H1 (cell line): ENCODE measurements at regions not wholly inside any gene's neighbourhood (a gene's known extent, or its start where the extent isn't known, plus 50 kb on each side); places are given as distances from the start of the nearest gene placed in this dataset.

Experiments
- CTCF ChIA-PET: fragments of 300-600 bp; sonication (Branson Sonifier 250); formaldehyde crosslinking; loops from one replicate; lab custom pipeline; 2021; ENCODE audit not compliant: partially characterized antibody; lab: Charles Lee
- POLR2A ChIA-PET: fragments of 300-600 bp; sonication (Branson Sonifier 250); formaldehyde crosslinking; loops from one replicate; lab custom pipeline; 2021; ENCODE audit warnings: inconsistent platforms; ENCODE audit not compliant: partially characterized antibody; lab: Charles Lee
- DNase-seq, 2 experiments: peaks; one replicate each; pipeline versions ENCODE4 v3.0.0 to v3.0.0-alpha.2; 2010 to 2022; ENCODE audit warnings: low spot score in 2 of 2, low read depth in 1 of 2, mixed read lengths in 1 of 2
- FAIRE-seq: peaks from 2 replicates; lab custom pipeline; 2011; peaks lifted over from hg19 to GRCh38; lab: Jason Lieb, UNC
- H2AFZ ChIP-seq: 2 replicates; pipeline ENCODE4 v1.8.1; 2012; ENCODE audit warnings: low read length, inconsistent platforms
- H2AK5ac ChIP-seq: 2 replicates; pipeline ENCODE4 v1.6.1; 2013; ENCODE audit warnings: low read depth, low read length
- H2BK120ac ChIP-seq: replicated peaks from 2 replicates; pipeline ENCODE3; 2013; ENCODE audit warnings: low read depth, low read length, inconsistent platforms
- H2BK12ac ChIP-seq: 2 replicates; pipeline ENCODE4 v1.6.1; 2013; ENCODE audit warnings: low read depth, low read length
- H2BK15ac ChIP-seq: 2 replicates; pipeline ENCODE4 v1.6.1; 2013; ENCODE audit warnings: low read length
- H2BK20ac ChIP-seq: 2 replicates; pipeline ENCODE4 v1.6.1; 2013; ENCODE audit warnings: low read length
- H2BK5ac ChIP-seq: 2 replicates; pipeline ENCODE4 v1.6.1; 2013; ENCODE audit warnings: low read depth, low read length
- H3K14ac ChIP-seq: 2 replicates; pipeline ENCODE4 v1.6.1; 2013; ENCODE audit warnings: inconsistent platforms; ENCODE audit not compliant: insufficient read length
- H3K18ac ChIP-seq: 2 replicates; pipeline ENCODE4 v1.6.1; 2013; ENCODE audit warnings: low read length; ENCODE audit errors: extremely low read depth
- H3K23ac ChIP-seq: 2 replicates; pipeline ENCODE4 v1.6.1; 2013; ENCODE audit warnings: inconsistent platforms; ENCODE audit not compliant: insufficient read length
- H3K23me2 ChIP-seq: 2 replicates; pipeline ENCODE4 v1.6.1; 2013; ENCODE audit warnings: low read depth, low read length
- H3K27ac ChIP-seq: 2 replicates; pipeline ENCODE4 v1.6.1; 2011; ENCODE audit warnings: low read depth, low read length, inconsistent platforms
- H3K27me3 ChIP-seq, 4 experiments: replicated peaks in 1 of 4; 1 replicate in 1 of 4; 2 replicates in 3 of 4; pipeline versions ENCODE4 v1.6.1 to v1.8.1; 2011 to 2013; ENCODE audit warnings: low read length in 3 of 4, mild to moderate bottlenecking in 3 of 4, inconsistent platforms in 2 of 4, mixed read lengths in 2 of 4, moderate library complexity in 1 of 4; ENCODE audit not compliant: control insufficient read depth in 3 of 4, insufficient read depth in 3 of 4; ENCODE audit errors: extremely low read depth in 1 of 4
- H3K36me3 ChIP-seq, 4 experiments: 2 replicates each; pipeline versions ENCODE4 v1.6.1 to v1.8.1; 2011 to 2013; ENCODE audit warnings: mild to moderate bottlenecking in 4 of 4, low read length in 3 of 4, moderate library complexity in 2 of 4, control low read depth in 1 of 4, inconsistent platforms in 1 of 4; ENCODE audit not compliant: insufficient read depth in 4 of 4, control insufficient read depth in 2 of 4
- H3K4ac ChIP-seq: replicated peaks from 2 replicates; pipeline ENCODE3; 2013; ENCODE audit warnings: low read length, low read depth, mixed read lengths, inconsistent platforms; ENCODE audit not compliant: insufficient read length
- H3K4me1 ChIP-seq, 4 experiments: replicated peaks in 1 of 4; 1 replicate in 1 of 4; 2 replicates in 3 of 4; pipeline versions ENCODE4 v1.6.1 to v1.8.1; 2011 to 2013; ENCODE audit warnings: low read length in 3 of 4, inconsistent platforms in 2 of 4, mixed read lengths in 1 of 4; ENCODE audit not compliant: insufficient read depth in 4 of 4, control insufficient read depth in 3 of 4
- H3K4me2 ChIP-seq, 2 experiments: 2 replicates each; pipeline versions ENCODE4 v1.6.1 to v1.8.1; 2011 to 2013; ENCODE audit warnings: low read depth in 2 of 2, low read length in 2 of 2, control low read depth in 1 of 2, inconsistent platforms in 1 of 2, mild to moderate bottlenecking in 1 of 2; ENCODE audit not compliant: insufficient read depth in 1 of 2
- H3K4me3 ChIP-seq, 4 experiments: fragments of 200-600, 300-600 bp in 1 of 4; sonication (generic), shearing (Covaris generic), sonication (Bioruptor Twin) in 1 of 4; 2 replicates each; pipeline versions ENCODE4 v1.5.1 to v1.8.1; 2011 to 2016; ENCODE audit warnings: low read length in 4 of 4, low read depth in 3 of 4, control low read depth in 2 of 4, inconsistent platforms in 2 of 4, mild to moderate bottlenecking in 2 of 4, mixed read lengths in 1 of 4, moderate library complexity in 1 of 4; ENCODE audit not compliant: insufficient read depth in 2 of 4; ENCODE audit errors: extremely low read depth in 1 of 4
- H3K56ac ChIP-seq: replicated peaks from 2 replicates; pipeline ENCODE3; 2013; ENCODE audit warnings: low read depth, mild to moderate bottlenecking, mixed read lengths, low read length, inconsistent platforms; ENCODE audit not compliant: insufficient read length
- H3K79me1 ChIP-seq: 2 replicates; pipeline ENCODE4 v1.6.1; 2013; ENCODE audit warnings: low read depth, low read length, control low read depth
- H3K79me2 ChIP-seq, 2 experiments: 2 replicates each; pipeline versions ENCODE4 v1.6.1 to v1.8.1; 2012 to 2013; ENCODE audit warnings: low read length in 2 of 2, mild to moderate bottlenecking in 2 of 2, inconsistent platforms in 1 of 2; ENCODE audit not compliant: insufficient read depth in 2 of 2, control insufficient read depth in 1 of 2
- H3K9ac ChIP-seq, 4 experiments: replicated peaks in 1 of 4; 1 replicate in 1 of 4; 2 replicates in 3 of 4; pipeline versions ENCODE4 v1.6.1 to v1.8.1; 2011 to 2013; ENCODE audit warnings: low read depth in 3 of 4, low read length in 3 of 4, control low read depth in 2 of 4, mild to moderate bottlenecking in 2 of 4, moderate library complexity in 2 of 4, inconsistent platforms in 1 of 4; ENCODE audit errors: extremely low read depth in 1 of 4
- H3K9me3 ChIP-seq, 2 experiments: 2 replicates each; pipeline versions ENCODE4 v1.6.1 to v1.8.1; 2012 to 2013; ENCODE audit warnings: mild to moderate bottlenecking in 2 of 2, moderate library complexity in 2 of 2, control low read depth in 1 of 2, inconsistent platforms in 1 of 2, low read depth in 1 of 2, low read length in 1 of 2, mixed read lengths in 1 of 2; ENCODE audit not compliant: insufficient read depth in 2 of 2
- H4K20me1 ChIP-seq, 2 experiments: replicated peaks in 1 of 2; 2 replicates each; pipeline versions ENCODE3 to v1.8.1; 2011 to 2013; ENCODE audit warnings: inconsistent platforms in 2 of 2, low read length in 2 of 2, mild to moderate bottlenecking in 1 of 2; ENCODE audit not compliant: insufficient read depth in 2 of 2, control insufficient read depth in 1 of 2
- H4K5ac ChIP-seq: 2 replicates; pipeline ENCODE4 v1.6.1; 2013; ENCODE audit warnings: low read length, low read depth, mixed read lengths, inconsistent platforms; ENCODE audit not compliant: insufficient read length
- H4K8ac ChIP-seq: 2 replicates; pipeline ENCODE4 v1.8.0; 2013; ENCODE audit warnings: mild to moderate bottlenecking, moderate library complexity, low read length, inconsistent platforms; ENCODE audit not compliant: insufficient read depth; ENCODE audit errors: extremely low read depth
- H4K91ac ChIP-seq: replicated peaks from 2 replicates; pipeline ENCODE3; 2013; ENCODE audit warnings: low read length, mixed read lengths, inconsistent platforms; ENCODE audit not compliant: insufficient read length
- ATF2 ChIP-seq: IDR thresholded peaks from 2 replicates; pipeline ENCODE4 v1.6.1; 2012; ENCODE audit warnings: low read length, inconsistent platforms
- CREB1 ChIP-seq: IDR thresholded peaks from 2 replicates; pipeline ENCODE4 v1.6.1; 2012; ENCODE audit warnings: inconsistent platforms
- E2F6 ChIP-seq: IDR thresholded peaks from 2 replicates; pipeline ENCODE4 v1.6.1; 2012; ENCODE audit warnings: inconsistent platforms
- RBBP5 ChIP-seq: IDR thresholded peaks from 2 replicates; pipeline ENCODE4 v1.7.1; 2012; ENCODE audit warnings: low read depth, mild to moderate bottlenecking, inconsistent platforms, low read length, moderate library complexity, borderline replicate concordance
- RNF2 ChIP-seq: fragments of 200-900, 300-1000 bp; sonication (generic); IDR thresholded peaks from 2 replicates; pipeline ENCODE4 v1.7.1; 2016; ENCODE audit warnings: borderline replicate concordance, low read depth, mild to moderate bottlenecking, antibody characterized with exemption, low read length; ENCODE audit not compliant: poor library complexity, severe bottlenecking; ENCODE audit errors: missing control alignments
- SIX5 ChIP-seq: IDR thresholded peaks from 2 replicates; pipeline ENCODE4 v1.6.1; 2011; ENCODE audit warnings: mild to moderate bottlenecking, low read depth, low read length
- TEAD4 ChIP-seq: IDR thresholded peaks from 2 replicates; pipeline ENCODE4 v1.6.1; 2012; ENCODE audit warnings: low read depth, low read length, inconsistent platforms, mixed read lengths
- YY1 ChIP-seq: IDR thresholded peaks from 2 replicates; pipeline ENCODE4 v1.6.1; 2011; ENCODE audit warnings: low read depth, mild to moderate bottlenecking, low read length
- WGBS, 2 experiments: shearing (Covaris generic) in 1 of 2; methylation state at CpG; one replicate each; pipeline versions ENCODE4 v1.1.6 to v1.1.7; 2013 to 2015; ENCODE audit warnings: low lambda C conversion rate in 2 of 2, mixed read lengths in 2 of 2, inconsistent platforms in 1 of 2, low coverage in 1 of 2, missing lambda C conversion rate in 1 of 2; ENCODE audit not compliant: insufficient replicate concordance in 2 of 2, insufficient coverage in 1 of 2, insufficient read length in 1 of 2; ENCODE audit errors: extremely low coverage in 1 of 2, missing lambda C conversion rate in 1 of 2; 5-methylcytosine and 5-hydroxymethylcytosine counted together

DNA sequence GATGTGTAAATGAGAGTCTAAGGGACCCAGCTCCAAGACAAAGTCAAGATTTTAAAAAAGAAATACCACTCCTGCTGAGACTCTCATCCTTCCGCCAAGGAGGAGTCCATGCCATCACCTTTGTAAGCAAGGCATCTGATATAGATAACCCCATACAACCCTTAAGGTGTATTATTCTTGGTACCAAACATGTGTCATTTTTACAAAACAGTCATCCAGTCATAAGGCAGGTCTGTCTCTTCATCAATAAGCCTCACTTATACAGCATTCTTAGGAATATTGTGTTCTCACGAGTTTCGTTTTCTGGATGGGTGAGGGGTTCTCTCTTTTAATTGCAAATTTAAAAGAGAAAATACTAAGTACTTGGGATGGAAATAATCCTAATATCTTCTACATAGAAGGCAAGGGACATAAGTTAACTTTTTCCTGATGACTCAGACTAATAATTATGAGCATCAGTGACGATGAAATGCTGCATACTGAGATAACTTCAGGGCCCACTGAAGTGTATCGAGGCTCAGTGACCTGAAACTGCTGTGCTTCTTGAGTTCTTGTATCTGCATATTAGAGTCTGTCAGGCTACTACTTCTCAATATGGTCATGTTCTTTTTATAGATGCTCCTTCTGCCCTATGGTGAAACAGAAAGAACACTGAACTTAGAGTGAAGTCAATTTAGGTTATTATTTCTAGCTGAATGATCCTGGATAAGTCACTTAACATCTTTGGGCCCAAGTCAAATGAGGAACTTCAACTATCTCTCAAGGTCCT, 166.6 kb downstream of the KLF12 start:
- no peak overlapping the region for H2AFZ ChIP-seq
- H3K79me2 ChIP-seq, result no peaks in the 10 kb centered on the region; a peak in 1 of 4 replicates
- no peak overlapping the region for H2BK20ac ChIP-seq
- H3K9me3 ChIP-seq, result no peaks in the 10 kb centered on the region
- no peaks in the 10 kb centered on the region for H3K36me3 ChIP-seq
- H3K27me3 ChIP-seq, result no peaks in the 10 kb centered on the region
- peaks cover 0 to 4% (median 2%) of the 10 kb centered on the region in 4 experiments; a peak in 3 of 7 replicates for H3K4me1 ChIP-seq
- H4K8ac ChIP-seq, result no peak overlapping the region
- H3K18ac ChIP-seq, result no peak overlapping the region
- no peak overlapping the region for H3K27ac ChIP-seq
- FAIRE-seq, result no peak
- H3K4me3 ChIP-seq, result no peak overlapping the region
- H2BK12ac ChIP-seq, result no peak overlapping the region
- no peak overlapping the region for H3K4ac ChIP-seq
- H4K91ac ChIP-seq, result no peak overlapping the region
- H3K23ac ChIP-seq, result no peak overlapping the region
- H2BK5ac ChIP-seq, result no peak overlapping the region
- H3K14ac ChIP-seq, result no peak overlapping the region
- CTCF ChIA-PET, result interaction anchor here (0.6 kb wide), 1 partner anchor 30 kb away, joined by 3 read pairs; no protein-coding TSS in a partner anchor
- no peak overlapping the region for H3K56ac ChIP-seq
- H3K79me1 ChIP-seq, result no peaks in the 10 kb centered on the region; the same call in 1 of the 2 replicates
- WGBS, 2 experiments, result 89% methylated on average over 5 of the region's 5 CpGs; no CpG with 5 or more reads in 1 of the 2 experiments
- POLR2A ChIA-PET, result no interaction called here
- H3K9ac ChIP-seq, result no peak overlapping the region
- no peaks in the 10 kb centered on the region for H4K20me1 ChIP-seq
- no peaks in the 10 kb centered on the region for H3K23me2 ChIP-seq
- no peak overlapping the region for H3K4me2 ChIP-seq
- no peak overlapping the region for H2BK120ac ChIP-seq
- DNase-seq, result no peak
- H4K5ac ChIP-seq, result no peak overlapping the region
- H2BK15ac ChIP-seq, result no peak overlapping the region
- H2AK5ac ChIP-seq, result no peak overlapping the region
- no peak for TF ChIP-seq CREB1
- no peak for TF ChIP-seq RBBP5
- TF ChIP-seq YY1, result no peak
- TF ChIP-seq E2F6, result no peak
- TF ChIP-seq SIX5, result no peak
- no peak for TF ChIP-seq ATF2
- TF ChIP-seq RNF2, result no peak
- TF ChIP-seq TEAD4, result no peak
